ENCODE measurements at regions not wholly inside any gene's neighbourhood (a gene's known extent, or its start where the extent isn't known, plus 50 kb on each side); places are given as distances from the start of the nearest gene placed in this dataset.

DNA sequence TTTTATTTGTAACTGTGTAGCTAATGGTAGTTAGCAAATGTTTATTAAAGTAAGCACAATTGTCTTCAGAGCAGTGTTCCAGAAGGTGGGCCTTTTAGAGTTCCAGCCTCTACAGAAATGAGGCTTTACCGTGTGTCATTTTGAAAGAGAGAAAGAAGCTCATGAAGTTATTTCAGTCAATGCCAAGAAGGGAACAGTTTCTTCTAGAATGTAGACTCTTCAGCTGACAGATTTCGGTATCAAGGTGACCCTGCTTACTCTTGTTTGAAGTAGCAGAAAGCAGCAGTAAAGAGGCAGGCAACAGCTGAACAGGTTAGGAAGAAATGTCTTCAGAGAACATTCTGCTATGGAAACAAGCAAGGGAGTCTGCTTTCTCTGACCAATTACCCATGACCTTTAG is 93.6 kb downstream of the TASL start:
- Histone ChIP-seq H3K27ac (no peak overlapping the region), H3K27me3 (replicated peaks; ENCODE audit: insufficient read depth) (no peaks in the 10 kb centered on the region), H3K4me1 (ENCODE audit: control insufficient read depth in 1 of 2, low read depth in 2 of 2) (no peaks in the 10 kb centered on the region), H3K9me3 (no peaks in the 10 kb centered on the region), H3K4me3 (no peak overlapping the region), H3K36me3 (no peaks in the 10 kb centered on the region)
- no peak for DNase-seq (ENCODE audit: low spot score)
- TF ChIP-seq, protein P1, sequence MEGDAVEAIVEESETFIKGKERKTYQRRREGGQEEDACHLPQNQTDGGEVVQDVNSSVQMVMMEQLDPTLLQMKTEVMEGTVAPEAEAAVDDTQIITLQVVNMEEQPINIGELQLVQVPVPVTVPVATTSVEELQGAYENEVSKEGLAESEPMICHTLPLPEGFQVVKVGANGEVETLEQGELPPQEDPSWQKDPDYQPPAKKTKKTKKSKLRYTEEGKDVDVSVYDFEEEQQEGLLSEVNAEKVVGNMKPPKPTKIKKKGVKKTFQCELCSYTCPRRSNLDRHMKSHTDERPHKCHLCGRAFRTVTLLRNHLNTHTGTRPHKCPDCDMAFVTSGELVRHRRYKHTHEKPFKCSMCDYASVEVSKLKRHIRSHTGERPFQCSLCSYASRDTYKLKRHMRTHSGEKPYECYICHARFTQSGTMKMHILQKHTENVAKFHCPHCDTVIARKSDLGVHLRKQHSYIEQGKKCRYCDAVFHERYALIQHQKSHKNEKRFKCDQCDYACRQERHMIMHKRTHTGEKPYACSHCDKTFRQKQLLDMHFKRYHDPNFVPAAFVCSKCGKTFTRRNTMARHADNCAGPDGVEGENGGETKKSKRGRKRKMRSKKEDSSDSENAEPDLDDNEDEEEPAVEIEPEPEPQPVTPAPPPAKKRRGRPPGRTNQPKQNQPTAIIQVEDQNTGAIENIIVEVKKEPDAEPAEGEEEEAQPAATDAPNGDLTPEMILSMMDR (IDR thresholded peaks at IDR 0.05): no peak
- no peak for ATAC-seq (ENCODE audit: insufficient number of reproducible peaks, low FRiP score, low read depth)

DNA sequence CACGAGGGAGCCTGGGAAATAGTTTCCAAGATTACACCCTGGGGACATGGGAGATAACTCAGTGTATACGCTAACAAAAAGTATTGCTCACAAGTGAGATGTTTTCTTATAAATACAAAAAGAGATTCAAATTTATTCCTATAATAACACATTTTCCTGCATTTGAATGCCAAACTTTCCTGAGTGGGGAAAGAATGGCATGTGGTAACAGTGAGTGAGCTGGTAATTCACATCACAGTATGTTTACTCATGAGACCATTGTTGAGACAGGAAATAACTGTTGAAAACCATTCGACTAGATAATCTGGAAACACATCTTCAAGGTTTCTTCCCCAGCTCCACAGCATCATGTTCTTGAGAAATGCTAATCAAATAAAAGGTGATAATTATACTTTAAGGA is 109.1 kb downstream of the TASL start:
- H3K4me1 ChIP-seq (ENCODE audit: control insufficient read depth in 1 of 2, low read depth in 2 of 2): no peaks in the 10 kb centered on the region
- no peak for DNase-seq (ENCODE audit: low spot score)

More for the DNA sequence above, 109.1 kb downstream of the TASL start:
- H3K27me3 ChIP-seq (replicated peaks; ENCODE audit: insufficient read depth): no peaks in the 10 kb centered on the region
- no peak overlapping the region for H3K27ac ChIP-seq
- TF ChIP-seq, protein P1 (IDR thresholded peaks at IDR 0.05): no peak
- H3K9me3 ChIP-seq: no peaks in the 10 kb centered on the region
- H3K36me3 ChIP-seq: no peaks in the 10 kb centered on the region
- ATAC-seq (ENCODE audit: insufficient number of reproducible peaks, low FRiP score, low read depth): no peak
- no peak overlapping the region for H3K4me3 ChIP-seq

Measured in thoracic aorta (tissue), 2 donors.